Neural cell (in vitro differentiated cells): ENCODE measurements at regions not wholly inside any gene's neighbourhood (a gene's known extent, or its start where the extent isn't known, plus 50 kb on each side); places are given as distances from the start of the nearest gene placed in this dataset.

ENCODE experiments used
- EP300 ChIP-seq: fragments of 450-650 bp; conservative IDR thresholded peaks from 2 replicates; pipeline ENCODE4 v1.6.1; 2014; ENCODE audit warnings: antibody characterized with exemption, mild to moderate bottlenecking, moderate library complexity; ENCODE audit not compliant: poor library complexity, severe bottlenecking
- EZH2 ChIP-seq: fragments of 200-600, 300-800 bp; shearing (Covaris generic), sonication (generic); IDR thresholded peaks from 2 replicates; pipeline ENCODE4 v1.6.1; 2014; ENCODE audit warnings: antibody characterized with exemption, low read length, borderline replicate concordance, mild to moderate bottlenecking; ENCODE audit not compliant: insufficient read depth, poor library complexity, severe bottlenecking
- MXI1 ChIP-seq: fragments of 450-650 bp; conservative IDR thresholded peaks from 2 replicates; pipeline ENCODE4 v1.6.1; 2014; ENCODE audit warnings: antibody characterized with exemption, mild to moderate bottlenecking; ENCODE audit not compliant: poor library complexity, severe bottlenecking
- POLR2AphosphoS5 ChIP-seq: IDR thresholded peaks from 2 replicates; pipeline ENCODE4 v1.6.1; 2012
- SMC3 ChIP-seq: fragments of 450-650 bp; conservative IDR thresholded peaks from 2 replicates; pipeline ENCODE4 v1.6.1; 2014; ENCODE audit warnings: antibody characterized with exemption, mild to moderate bottlenecking, moderate library complexity; ENCODE audit not compliant: poor library complexity
- TAF1 ChIP-seq: IDR thresholded peaks from 2 replicates; pipeline ENCODE4 v1.6.1; 2012; ENCODE audit warnings: low read depth
- TF ChIP-seq, protein P1 (sequence below): fragments of 450-650 bp; IDR thresholded peaks from 2 replicates; pipeline ENCODE4 v1.5.1; 2014; ENCODE audit warnings: antibody characterized with exemption, mild to moderate bottlenecking, moderate library complexity; ENCODE audit not compliant: poor library complexity, severe bottlenecking
- TF ChIP-seq, protein P2 (sequence below): IDR thresholded peaks from 2 replicates; pipeline ENCODE4 v1.6.1; 2012; ENCODE audit warnings: borderline replicate concordance

DNA sequence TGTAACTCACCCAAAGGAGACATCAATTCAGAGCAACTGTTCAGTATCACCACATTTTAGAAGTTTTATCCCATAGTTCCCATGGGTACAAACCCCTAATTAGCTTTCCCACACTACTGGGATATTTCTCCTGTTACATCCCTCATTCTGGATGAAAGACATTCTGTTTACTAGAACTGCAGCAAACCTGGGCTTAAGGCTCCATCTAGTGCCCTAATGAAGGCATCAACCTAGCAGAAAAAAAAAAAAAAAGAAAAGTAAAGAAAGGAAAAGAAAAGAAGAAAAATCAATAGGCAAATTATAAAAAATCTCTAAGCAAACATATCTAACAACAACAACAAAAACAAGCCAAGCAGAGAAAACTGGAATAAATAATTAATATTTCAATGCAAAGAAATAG lies 133.7 kb upstream of the CPXCR1 start:
- TF ChIP-seq, protein P1, sequence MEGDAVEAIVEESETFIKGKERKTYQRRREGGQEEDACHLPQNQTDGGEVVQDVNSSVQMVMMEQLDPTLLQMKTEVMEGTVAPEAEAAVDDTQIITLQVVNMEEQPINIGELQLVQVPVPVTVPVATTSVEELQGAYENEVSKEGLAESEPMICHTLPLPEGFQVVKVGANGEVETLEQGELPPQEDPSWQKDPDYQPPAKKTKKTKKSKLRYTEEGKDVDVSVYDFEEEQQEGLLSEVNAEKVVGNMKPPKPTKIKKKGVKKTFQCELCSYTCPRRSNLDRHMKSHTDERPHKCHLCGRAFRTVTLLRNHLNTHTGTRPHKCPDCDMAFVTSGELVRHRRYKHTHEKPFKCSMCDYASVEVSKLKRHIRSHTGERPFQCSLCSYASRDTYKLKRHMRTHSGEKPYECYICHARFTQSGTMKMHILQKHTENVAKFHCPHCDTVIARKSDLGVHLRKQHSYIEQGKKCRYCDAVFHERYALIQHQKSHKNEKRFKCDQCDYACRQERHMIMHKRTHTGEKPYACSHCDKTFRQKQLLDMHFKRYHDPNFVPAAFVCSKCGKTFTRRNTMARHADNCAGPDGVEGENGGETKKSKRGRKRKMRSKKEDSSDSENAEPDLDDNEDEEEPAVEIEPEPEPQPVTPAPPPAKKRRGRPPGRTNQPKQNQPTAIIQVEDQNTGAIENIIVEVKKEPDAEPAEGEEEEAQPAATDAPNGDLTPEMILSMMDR = peak; percentile 70
- TF ChIP-seq MXI1 (no peak), POLR2AphosphoS5 (no peak), EP300 (no peak), EZH2 (no peak), TAF1 (no peak), SMC3 (peak; percentile 81)
- TF ChIP-seq, protein P2, sequence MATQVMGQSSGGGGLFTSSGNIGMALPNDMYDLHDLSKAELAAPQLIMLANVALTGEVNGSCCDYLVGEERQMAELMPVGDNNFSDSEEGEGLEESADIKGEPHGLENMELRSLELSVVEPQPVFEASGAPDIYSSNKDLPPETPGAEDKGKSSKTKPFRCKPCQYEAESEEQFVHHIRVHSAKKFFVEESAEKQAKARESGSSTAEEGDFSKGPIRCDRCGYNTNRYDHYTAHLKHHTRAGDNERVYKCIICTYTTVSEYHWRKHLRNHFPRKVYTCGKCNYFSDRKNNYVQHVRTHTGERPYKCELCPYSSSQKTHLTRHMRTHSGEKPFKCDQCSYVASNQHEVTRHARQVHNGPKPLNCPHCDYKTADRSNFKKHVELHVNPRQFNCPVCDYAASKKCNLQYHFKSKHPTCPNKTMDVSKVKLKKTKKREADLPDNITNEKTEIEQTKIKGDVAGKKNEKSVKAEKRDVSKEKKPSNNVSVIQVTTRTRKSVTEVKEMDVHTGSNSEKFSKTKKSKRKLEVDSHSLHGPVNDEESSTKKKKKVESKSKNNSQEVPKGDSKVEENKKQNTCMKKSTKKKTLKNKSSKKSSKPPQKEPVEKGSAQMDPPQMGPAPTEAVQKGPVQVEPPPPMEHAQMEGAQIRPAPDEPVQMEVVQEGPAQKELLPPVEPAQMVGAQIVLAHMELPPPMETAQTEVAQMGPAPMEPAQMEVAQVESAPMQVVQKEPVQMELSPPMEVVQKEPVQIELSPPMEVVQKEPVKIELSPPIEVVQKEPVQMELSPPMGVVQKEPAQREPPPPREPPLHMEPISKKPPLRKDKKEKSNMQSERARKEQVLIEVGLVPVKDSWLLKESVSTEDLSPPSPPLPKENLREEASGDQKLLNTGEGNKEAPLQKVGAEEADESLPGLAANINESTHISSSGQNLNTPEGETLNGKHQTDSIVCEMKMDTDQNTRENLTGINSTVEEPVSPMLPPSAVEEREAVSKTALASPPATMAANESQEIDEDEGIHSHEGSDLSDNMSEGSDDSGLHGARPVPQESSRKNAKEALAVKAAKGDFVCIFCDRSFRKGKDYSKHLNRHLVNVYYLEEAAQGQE = no peak
